ENCODE measurements at regions not wholly inside any gene's neighbourhood (a gene's known extent, or its start where the extent isn't known, plus 50 kb on each side); places are given as distances from the start of the nearest gene placed in this dataset.

GRCh38 chrX:47710252-47710651, 51.3 kb upstream of the UXT start:
- H2AFZ ChIP-seq (ENCODE audit: low read depth, low read length, poor library complexity, severe bottlenecking) = no peak overlapping the region
- ChIA-PET RAD21 (ENCODE audit: low non-redundant PET in 1 of 2, low total read pairs in 2 of 2, uncharacterized antibody in 2 of 2, unreplicated experiment in 2 of 2) (no interaction called here), CTCF (no interaction called here), POLR2A (no interaction called here)
- no peaks in the 10 kb centered on the region for H3K27me3 ChIP-seq (ENCODE audit: insufficient read depth, low read length)
- H3K4me3 ChIP-seq (replicated peaks in 1 of 2; ENCODE audit: low read depth in 1 of 2, low read length in 2 of 2) = no peak overlapping the region
- ATAC-seq (no peak), DNase-seq (ENCODE audit: low read depth, low spot score) (no peak)
- no TSS peak for BruUV-seq (replicated peaks)
- H3K9me2 ChIP-seq (ENCODE audit: insufficient read depth) = no peaks in the 10 kb centered on the region
- H3K4me1 ChIP-seq (ENCODE audit: control insufficient read depth in 1 of 2, insufficient read depth in 2 of 2, low read length in 2 of 2) = no peaks in the 10 kb centered on the region
- no peak overlapping the region for H3K9ac ChIP-seq (ENCODE audit: low read length)
- H3K79me2 ChIP-seq (ENCODE audit: insufficient read depth, low read length) = no peaks in the 10 kb centered on the region
- no peak overlapping the region for H3K4me2 ChIP-seq (ENCODE audit: low read length)
- H4K20me1 ChIP-seq (ENCODE audit: insufficient read depth) = no peaks in the 10 kb centered on the region
- H3K9me3 ChIP-seq (ENCODE audit: control insufficient read depth in 1 of 2, insufficient read depth in 1 of 2, low read depth in 1 of 2, low read length in 2 of 2) = no peaks in the 10 kb centered on the region
- intact Hi-C loops (cut with micrococcal nuclease) = no loop called here
- H3K27ac ChIP-seq (ENCODE audit: low read depth, low read length) = no peak overlapping the region
- no peaks in the 10 kb centered on the region for H3K36me3 ChIP-seq (ENCODE audit: control insufficient read depth in 1 of 2, insufficient read depth in 2 of 2, low read length in 2 of 2)
- TF ChIP-seq SP1 (IDR thresholded peaks at IDR 0.05; ENCODE audit: low read depth) (no peak), ZBTB33 (IDR thresholded peaks at IDR 0.05; ENCODE audit: extremely low read depth, insufficient replicate concordance, low read length) (no peak), REST (IDR thresholded peaks at IDR 0.05; ENCODE audit: low read depth) (no peak), SIN3A (IDR thresholded peaks at IDR 0.05; ENCODE audit: low read depth) (no peak), TCF7L2 (IDR thresholded peaks at IDR 0.05; ENCODE audit: borderline replicate concordance, extremely low read depth, insufficient read depth, insufficient read length) (no peak), SRF (IDR thresholded peaks at IDR 0.05; ENCODE audit: low read depth) (no peak), ZNF274 (IDR thresholded peaks at IDR 0.05; ENCODE audit: low read depth, low read length) (no peak), CBX3 (IDR thresholded peaks at IDR 0.05; ENCODE audit: low read depth) (no peak), RAD21 (IDR thresholded peaks at IDR 0.05; ENCODE audit: low read depth) (no peak), JUND (IDR thresholded peaks at IDR 0.05) (no peak), MAX (IDR thresholded peaks at IDR 0.05) (no peak), EZH2phosphoT487 (IDR thresholded peaks at IDR 0.05; ENCODE audit: borderline replicate concordance) (no peak), FOSL1 (IDR thresholded peaks at IDR 0.05; ENCODE audit: low read depth) (no peak), CTCF (IDR thresholded peaks at IDR 0.05 in 2 of 3, conservative IDR thresholded peaks at IDR 0.05 in 1 of 3; ENCODE audit: borderline replicate concordance in 1 of 3, insufficient read depth in 1 of 3, low read depth in 2 of 3, low read length in 2 of 3) (no peak), ZFX (IDR thresholded peaks at IDR 0.05) (no peak), ELF1 (IDR thresholded peaks at IDR 0.05; ENCODE audit: borderline replicate concordance, low read depth) (no peak), POLR2A (IDR thresholded peaks at IDR 0.05; ENCODE audit: borderline replicate concordance, extremely low read depth, insufficient read depth, insufficient read length) (no peak), EZH2 (IDR thresholded peaks at IDR 0.05) (no peak)

Measured in HCT116 (cell line).